Dermis blood vessel endothelial cell (primary cell): ENCODE measurements at regions not wholly inside any gene's neighbourhood (a gene's known extent, or its start where the extent isn't known, plus 50 kb on each side); places are given as distances from the start of the nearest gene placed in this dataset.

Source experiments
- DNase-seq: peaks from one replicate; pipeline ENCODE4 v3.0.0; 2010

- DNase-seq = no peak
Observed at GRCh38 chr9:7229571-7229970, 471.8 kb downstream of the KDM4C start.

- DNase-seq = no peak
Observed at GRCh38 chr9:7228726-7229125, 471.0 kb downstream of the KDM4C start.

GRCh38 chr9:7227951-7228350 is 470.2 kb downstream of the KDM4C start:
- DNase-seq = no peak

DNA sequence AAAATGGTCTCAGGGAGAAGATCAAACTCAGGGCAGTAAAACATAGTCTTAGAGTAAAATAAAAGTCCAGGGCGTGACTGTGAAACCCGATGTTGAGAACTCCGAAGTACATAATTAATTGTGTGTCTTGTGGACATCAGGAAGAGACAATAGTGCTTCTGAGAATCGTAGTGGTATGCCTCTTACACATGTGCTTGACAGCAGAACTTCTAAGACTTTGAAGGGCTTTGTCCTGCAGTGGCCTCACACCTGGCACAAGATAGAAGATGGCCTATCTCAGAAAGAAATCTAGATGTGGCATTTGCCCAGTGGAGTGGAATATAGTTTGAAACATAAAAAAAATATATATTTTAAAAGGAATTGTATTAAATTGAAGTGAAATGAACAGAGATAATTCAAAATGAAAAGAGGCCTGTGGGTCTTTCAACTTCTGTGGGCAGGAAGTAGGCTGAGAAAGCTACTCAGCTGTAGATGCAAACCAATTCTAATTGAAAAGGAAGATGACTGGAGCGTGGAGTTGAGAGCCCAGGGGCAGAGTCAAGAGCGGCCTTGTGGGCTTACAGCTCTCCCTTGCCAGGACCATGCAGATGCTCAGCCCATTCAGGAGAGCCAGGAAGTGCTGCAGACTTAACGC is 468.4 kb downstream of the KDM4C start:
- no peak for DNase-seq
